NCI-H146 treated with DMSO at 0.1 percent for 48 hours (cell line): ENCODE measurements at regions not wholly inside any gene's neighbourhood (a gene's known extent, or its start where the extent isn't known, plus 50 kb on each side); places are given as distances from the start of the nearest gene placed in this dataset.
"Not testable (repeated sequence)": the region's sequence is repeated elsewhere in the genome, so short reads cannot be mapped to it uniquely, and the experiment has no call there.

Source experiments
- DNase-seq: peaks from one replicate; lab custom pipeline; 2025; ENCODE audit not compliant: unreplicated experiment; lab: John Stamatoyannopoulos, UW

- no peak for DNase-seq
These were observed 339.4 kb upstream of the KIAA1217 start for GRCh38 chr10:23869548-23869947.

DNA sequence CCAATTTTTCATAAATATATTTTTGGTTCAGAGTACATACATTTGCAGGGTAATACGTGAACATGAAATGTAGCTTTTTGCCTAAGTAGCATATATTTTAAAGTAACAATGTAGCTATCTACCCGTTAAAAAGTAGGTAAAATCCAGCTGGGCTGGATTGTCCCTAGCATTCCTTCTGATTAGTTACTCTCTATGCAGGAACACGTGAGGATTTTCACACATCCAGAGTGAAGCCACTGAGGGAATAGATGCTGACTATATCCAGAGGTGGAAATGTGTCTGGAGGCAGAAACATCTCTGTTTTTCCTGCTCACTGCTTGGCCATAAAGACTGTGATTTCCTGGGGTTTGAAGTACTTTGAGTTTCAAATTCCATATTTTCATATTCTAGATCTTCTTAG, 338.9 kb upstream of the KIAA1217 start:
- DNase-seq, result no peak

DNA sequence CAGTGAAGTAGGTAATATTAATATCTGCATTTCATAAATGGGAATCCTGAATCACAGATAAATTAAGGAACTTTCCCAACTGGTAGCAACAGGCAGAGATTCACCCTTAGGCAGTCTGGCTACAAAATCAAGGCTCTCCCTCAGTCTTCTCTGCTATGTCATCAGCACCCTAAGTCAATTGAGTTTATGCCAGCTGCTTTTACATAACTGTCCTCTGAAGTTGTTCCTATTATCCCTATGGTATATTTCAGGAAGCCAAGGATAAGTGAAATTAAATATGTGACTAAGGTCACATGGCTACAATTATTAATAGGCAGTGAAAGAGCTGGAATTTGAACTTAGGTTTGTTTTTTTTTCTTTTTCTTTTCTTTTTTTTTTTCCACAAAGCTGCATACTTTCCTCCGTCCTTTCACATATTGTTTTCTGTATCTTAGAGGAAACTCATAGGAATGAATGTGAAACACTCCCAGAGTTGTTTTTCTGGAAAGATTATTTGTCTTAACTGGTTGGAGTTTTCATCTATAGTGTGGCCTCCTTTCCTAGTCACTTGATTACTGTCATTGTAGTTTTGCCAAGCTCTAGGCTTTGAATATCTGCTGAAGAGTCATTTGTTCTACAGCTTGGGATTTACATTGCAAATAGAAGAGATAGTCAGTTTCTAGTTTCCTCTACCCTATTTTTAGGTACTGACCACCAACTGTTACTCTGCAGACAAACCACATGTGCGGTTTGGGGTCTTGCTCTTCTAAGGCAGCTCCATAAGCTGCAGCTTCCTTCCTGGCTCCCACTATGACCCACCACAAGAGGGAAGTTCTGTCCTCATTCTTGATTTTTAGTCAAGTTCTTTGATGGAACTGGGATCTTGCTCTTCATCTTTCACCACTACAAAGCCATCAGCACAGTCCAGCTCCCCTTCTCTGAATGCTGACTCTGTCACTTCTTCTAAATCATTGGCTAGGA, 338.0 kb upstream of the KIAA1217 start:
- DNase-seq, result no peak

- DNase-seq, result no peak
These were observed 336.6 kb upstream of the KIAA1217 start for GRCh38 chr10:23872290-23872689.

DNA sequence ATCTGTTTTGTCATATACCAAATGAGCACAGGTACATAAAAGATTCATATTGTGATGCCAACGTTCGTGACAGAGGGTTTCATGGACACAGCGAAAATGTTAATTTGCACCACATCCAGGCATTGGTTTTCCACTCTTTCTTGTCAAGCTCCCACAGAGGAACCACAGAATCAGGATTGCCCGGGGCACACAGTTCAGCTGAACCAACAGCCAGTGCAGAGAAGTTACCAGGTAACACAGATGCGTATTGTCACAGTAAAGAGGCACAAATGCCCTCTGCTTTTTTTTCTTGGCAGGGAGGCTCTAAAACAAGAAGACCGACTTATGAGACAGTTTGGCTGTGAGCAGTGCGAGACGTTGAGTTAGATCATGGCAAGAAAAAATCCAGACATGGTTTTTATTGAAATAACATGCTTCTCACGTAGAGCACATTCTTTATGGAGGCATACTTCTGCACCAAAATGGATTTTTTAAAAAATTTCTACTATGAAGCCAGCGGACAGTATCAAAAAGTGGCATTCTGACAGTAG, 331.1 kb upstream of the KIAA1217 start:
- no peak for DNase-seq

- no peak for DNase-seq
These were observed 324.3 kb upstream of the KIAA1217 start for GRCh38 chr10:23884670-23885069.

- DNase-seq, result no peak
These were observed 323.1 kb upstream of the KIAA1217 start for GRCh38 chr10:23885853-23886252.

DNA sequence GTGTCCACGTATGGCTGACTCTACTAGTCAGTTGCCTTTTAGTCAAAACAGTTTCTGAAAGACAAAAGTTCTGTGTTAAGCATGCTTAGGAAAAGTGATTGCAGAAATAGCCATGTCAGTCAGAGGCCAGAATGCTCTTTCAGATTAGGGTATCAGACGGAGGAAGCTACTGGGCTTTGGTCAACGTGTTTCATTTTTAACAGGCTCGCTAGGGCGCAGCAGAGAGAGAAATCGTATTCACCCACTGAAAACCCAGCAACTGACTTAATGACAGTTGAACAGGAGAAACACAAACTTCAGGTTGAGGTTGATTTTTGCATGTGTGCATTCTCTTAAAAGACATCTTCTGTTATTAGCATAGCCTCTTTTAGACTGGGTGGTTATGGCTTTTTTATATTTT, 322.6 kb upstream of the KIAA1217 start:
- no peak for DNase-seq

- DNase-seq, result no peak
These were observed 317.6 kb upstream of the KIAA1217 start for GRCh38 chr10:23891301-23891700.

DNA sequence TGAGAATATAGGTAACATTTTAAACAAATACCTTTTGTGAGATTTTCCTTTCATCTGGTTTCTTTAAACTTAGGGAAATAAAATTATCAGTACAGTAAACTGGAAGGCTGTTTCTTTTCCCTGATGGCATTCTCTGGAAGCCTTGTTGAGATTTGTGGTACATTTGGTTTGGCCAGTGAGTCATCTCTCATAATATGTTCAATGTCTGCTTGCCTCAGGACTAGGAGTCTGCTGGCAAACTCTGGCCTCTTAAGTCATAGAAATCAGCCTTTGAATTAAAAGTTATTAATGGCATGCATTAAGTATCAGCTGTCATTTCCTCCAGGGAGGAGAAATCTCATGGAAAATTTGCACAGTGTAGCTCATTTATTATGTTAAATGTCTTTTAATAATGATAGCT, 316.6 kb upstream of the KIAA1217 start:
- DNase-seq, result no peak

DNA sequence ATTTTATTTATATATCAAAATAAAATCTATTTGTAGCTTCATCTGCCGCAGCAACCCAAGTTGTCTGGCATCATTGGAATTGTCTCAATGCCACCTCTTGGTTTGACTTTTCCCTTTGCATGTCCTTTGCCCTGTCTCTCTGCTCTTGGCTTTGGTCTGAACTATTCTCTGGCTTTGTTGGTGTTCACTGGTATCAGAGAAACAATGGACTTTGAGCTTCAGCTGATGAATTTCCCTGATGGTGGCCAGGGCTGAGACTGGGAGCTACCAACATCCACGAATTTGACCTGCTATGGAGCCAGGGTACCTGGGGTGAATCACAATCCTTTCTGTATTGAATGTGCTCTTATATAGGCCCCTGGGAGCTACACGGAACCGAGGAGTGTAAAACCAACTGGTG, 311.7 kb upstream of the KIAA1217 start:
- DNase-seq, result no peak

DNA sequence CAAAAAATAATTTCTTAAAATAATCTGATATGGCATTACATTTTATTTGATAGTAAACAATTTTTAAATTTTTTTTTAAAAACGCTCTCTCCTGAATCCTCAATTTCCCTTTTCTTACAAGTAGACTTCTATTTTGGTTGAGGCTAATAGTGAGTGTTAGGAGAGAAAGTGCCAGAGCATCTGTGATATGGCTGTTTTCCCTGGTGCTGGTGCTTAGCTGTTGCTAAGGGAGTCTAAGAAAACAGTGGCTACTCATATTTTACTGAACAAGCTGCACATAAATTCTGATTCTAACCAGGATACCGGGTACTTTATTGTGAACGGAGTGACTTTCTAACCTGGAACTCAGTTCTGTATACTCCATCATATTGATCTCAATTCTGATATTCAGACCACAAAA, 311.1 kb upstream of the KIAA1217 start:
- DNase-seq, result no peak

- DNase-seq, result no peak
These were observed 309.8 kb upstream of the KIAA1217 start for GRCh38 chr10:23899166-23899565.

GRCh38 chr10:23910291-23910690, 298.6 kb upstream of the KIAA1217 start:
- no peak for DNase-seq

DNA sequence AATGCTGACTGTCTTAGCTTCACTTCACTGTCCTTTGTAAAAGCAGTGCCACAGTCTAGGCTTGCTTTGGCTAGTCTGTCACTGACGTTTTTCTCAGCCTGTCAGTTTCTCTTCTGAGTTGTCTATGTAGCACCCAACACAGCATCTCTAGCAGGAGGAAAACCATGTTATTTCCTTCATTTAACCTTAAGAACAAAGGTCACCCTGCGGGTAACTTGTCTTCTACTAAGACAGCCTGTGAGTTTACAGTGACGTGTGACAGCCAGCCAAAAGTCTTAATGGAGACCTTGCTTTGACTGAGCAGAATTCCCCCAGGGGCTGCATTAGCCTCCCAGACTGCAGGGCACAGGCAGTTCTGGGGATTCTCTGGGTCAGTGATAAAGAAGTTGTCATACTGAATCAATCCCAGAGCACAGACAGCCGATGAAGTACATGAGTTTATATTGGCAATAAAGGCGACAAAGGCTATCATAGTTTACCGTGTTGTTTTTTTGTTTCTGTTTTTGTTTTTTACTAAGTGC, 296.0 kb upstream of the KIAA1217 start:
- no peak for DNase-seq

GRCh38 chr10:23914641-23915040, 294.3 kb upstream of the KIAA1217 start:
- no peak for DNase-seq

- no peak for DNase-seq
These were observed 291.6 kb upstream of the KIAA1217 start for GRCh38 chr10:23917251-23917840.

GRCh38 chr10:23918090-23918723, 290.7 kb upstream of the KIAA1217 start:
- no peak for DNase-seq

GRCh38 chr10:23918839-23919238, 290.1 kb upstream of the KIAA1217 start:
- DNase-seq, result no peak

GRCh38 chr10:23927576-23928325, 281.2 kb upstream of the KIAA1217 start:
- no peak for DNase-seq

- DNase-seq, result not testable (repeated sequence)
These were observed 274.9 kb upstream of the KIAA1217 start for GRCh38 chr10:23934023-23934422.
